ENCODE measurements at regions not wholly inside any gene's neighbourhood (a gene's known extent, or its start where the extent isn't known, plus 50 kb on each side); places are given as distances from the start of the nearest gene placed in this dataset.
"Not testable (repeated sequence)": the region's sequence is repeated elsewhere in the genome, so short reads cannot be mapped to it uniquely, and the experiment has no call there.

DNA sequence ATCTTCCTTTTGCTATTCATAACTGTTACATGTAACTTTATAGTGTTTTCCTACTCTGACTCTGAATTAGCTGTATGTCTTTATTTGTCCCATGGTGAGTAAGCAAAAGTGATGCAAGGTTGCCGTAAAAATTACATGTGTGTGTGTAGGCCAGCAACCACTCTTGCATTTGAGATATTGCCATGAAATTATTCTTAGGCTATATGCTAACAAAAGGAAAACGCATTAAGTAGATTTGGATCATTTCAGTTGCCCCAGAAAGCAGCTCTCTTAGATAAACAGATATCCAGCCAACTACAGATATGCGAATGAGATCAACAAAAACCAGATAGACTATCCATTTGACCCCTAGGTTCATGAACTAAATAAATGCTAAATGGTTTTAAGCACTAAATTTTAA is 73.6 kb downstream of the CYLC2 start:
- no peak for DNase-seq

GRCh38 chr9:103078581-103078980 is 83.4 kb downstream of the CYLC2 start:
- DNase-seq = no peak

GRCh38 chr9:103082494-103082893 is 87.4 kb downstream of the CYLC2 start:
- no peak for DNase-seq

DNA sequence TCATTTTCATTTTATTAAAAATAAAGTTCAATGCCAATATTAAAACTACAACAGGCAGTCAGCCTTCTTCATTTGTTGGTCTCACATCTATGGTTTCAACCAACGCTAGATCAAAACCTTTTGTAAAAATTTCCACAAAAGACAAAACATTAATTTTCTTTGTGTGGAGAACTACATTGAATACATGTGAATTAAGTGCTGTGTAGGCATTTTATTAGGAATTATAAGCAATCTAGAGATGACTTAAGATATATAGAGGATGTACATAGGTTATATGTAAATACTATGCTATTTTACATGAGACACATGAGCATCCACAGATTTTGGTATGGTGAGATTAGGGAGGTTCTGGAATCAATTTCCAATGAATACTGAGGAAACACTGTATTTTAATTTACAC is 94.2 kb downstream of the CYLC2 start:
- no peak for DNase-seq

GRCh38 chr9:103104101-103104500 is 109.0 kb downstream of the CYLC2 start:
- no peak for DNase-seq

DNA sequence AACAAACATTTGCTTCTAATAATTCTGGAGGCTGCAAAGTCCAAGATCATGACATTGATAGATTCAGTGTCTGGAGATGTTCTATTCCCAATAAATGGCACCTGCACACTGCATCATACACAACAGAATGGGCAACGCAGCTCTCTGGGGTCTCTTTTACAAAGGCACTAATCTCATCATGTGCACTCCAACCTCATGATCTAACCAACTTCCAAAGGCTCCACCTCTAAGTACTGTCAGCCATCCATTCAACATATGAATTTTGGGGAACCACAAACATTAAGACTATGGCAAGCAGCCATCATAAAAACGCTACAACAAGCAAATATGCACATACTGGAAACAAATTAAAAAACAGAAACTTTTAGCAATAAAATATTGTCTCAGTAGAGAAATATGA is 121.1 kb downstream of the CYLC2 start:
- DNase-seq = no peak

- no peak for DNase-seq
Measured at GRCh38 chr9:103126494-103126893, 131.4 kb downstream of the CYLC2 start.

- no peak for DNase-seq
Measured at GRCh38 chr9:103139891-103140290, 144.8 kb downstream of the CYLC2 start.

DNA sequence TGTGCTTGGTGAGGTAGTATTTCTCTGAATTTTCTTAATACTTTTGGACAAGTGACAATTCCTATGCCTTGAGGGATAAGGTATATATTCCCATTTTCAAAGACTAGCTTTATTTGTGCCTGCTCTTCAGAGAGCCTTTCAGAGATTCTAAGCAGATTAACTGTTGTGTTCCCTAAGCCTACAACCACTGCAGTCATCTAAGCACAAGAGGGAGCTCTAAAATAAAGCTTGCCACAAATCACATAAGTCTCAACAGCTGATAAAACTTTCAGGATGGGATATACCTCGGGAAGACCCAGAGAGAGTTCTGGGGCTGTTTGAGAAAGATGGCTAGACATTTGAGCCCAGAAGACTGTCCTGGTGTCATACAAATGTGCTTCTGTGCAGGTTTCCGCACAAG is 157.3 kb downstream of the CYLC2 start:
- no peak for DNase-seq

- no peak for DNase-seq
Measured at GRCh38 chr9:103167530-103167929, 172.4 kb downstream of the CYLC2 start.

- no peak for DNase-seq
Measured at GRCh38 chr9:103168254-103168653, 173.1 kb downstream of the CYLC2 start.

DNA sequence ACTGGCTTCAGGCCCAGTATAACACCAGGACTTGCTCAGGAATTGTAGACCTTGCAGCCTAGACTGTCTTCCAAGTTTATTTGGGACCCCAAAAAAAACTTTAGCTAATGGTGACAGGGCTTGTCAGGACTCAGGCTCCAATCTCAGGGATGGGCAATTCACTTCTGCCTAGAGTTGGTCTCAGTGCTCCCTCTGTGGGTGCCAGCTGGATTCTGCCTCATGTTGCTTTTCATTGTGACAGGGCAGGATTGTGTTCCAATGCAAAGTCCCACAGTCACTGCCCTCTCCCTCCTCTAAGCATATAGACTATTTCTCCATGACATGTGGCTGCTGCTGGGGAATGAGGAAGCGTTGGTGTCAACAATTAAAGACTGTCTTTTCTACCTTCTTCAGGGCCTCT is 174.7 kb downstream of the CYLC2 start:
- DNase-seq = no peak

DNA sequence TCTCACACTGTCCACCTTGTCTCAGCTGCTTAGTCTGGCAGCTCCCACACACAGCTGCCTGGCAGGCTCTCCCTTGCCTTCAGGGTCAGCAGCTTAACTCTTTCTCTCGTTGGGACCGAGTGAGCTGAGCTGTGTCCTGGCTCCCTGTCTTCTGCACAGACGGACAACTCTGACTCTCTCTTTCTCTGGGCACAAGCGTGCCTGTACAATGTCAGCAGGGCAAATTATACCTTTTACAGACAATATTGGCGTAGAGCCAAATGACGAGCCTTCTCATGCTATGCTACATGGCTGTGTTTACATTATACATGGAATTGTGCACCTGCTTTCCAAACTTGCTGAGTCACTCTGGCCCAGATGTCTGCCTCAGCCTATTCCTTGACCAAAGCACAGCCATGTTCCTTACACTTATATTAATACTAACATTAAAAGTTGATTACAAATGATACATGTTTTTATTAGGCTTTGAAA is 188.6 kb downstream of the CYLC2 start:
- DNase-seq = no peak

DNA sequence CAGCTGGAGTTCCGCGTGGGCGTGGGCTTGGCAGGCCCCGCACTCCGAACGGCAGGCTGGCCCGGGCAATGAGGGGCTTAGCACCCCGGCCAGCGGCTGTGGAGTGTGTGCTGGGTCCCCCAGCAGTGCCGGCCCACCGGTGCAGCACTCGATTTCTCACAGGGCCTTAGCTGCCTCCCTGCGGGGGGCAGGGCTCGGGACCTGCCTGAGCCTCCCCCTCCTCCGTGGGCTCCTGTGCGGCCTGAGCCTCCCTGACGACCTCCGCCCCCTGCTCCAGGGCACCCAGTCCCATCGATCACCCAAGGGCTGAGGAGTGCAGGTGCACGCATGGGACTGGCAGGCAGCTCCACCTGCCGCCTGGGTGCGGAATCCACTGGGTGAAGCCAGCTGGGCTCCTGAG is 191.8 kb downstream of the CYLC2 start:
- no peak for DNase-seq

DNA sequence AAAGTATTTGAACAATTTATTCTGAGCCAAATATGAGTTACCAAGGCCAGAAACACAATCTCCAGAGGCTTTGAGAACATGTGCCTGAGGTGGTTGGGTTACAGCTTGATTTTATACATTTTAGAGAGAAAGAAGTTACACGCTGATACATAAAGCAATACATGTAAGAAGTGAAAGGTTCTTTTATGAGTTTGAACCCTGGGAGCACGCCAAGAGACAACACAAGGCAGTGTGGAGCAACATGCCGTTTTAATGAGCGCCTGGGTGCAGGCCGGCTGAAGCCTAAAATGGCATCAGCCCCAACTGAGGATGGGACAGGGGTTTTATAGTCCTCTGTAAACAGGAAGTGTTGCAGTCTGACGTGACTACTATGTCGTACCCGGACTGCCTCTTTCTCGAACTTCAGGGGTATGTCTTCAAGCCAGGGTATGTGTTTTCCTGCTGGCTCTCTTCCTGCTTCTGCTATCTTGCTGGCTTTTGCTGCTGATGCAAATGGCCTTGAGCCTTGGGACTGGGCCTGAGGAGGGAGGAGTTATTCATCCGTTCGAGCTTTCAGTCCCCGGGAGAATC is 193.7 kb downstream of the CYLC2 start:
- DNase-seq = no peak

DNA sequence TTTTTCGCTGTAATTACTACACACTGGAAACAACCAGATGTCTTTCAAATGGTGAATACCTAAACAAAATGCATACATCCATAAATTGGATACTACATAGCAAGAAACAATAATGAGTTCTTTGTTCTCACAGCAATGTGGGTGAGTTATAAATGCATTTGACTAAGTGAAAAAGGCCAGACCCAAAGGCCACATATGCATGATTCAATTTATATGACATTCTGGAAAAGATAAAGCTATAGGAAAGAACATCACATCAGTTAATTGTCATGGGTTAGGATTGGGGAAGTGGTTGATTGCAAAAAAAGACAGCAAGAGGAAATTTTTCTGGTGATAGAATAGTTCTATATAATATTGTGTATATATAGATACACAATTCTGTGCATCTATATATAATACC is 198.9 kb downstream of the CYLC2 start:
- DNase-seq = no peak

DNA sequence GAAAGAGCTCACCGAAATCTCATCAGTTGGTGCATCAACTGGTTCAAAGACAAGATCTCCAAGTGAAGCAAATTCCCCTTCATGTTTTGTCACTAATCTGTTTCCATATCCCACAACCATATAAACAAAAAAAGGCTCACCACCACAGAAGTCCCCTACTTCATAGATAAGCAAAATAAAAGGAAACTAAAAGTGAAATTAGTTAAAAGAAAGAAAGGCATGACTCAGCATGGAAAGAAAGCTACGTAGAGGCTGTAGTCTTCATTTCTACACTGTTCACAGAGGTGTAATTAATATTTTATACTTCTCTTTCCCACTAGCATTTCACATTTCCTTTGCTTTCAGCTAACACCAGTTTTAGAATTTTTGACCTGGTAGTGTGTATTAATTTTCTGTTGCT is 208.0 kb downstream of the CYLC2 start:
- no peak for DNase-seq

GRCh38 chr9:103205881-103206585 is 210.9 kb downstream of the CYLC2 start:
- DNase-seq = not testable (repeated sequence)

DNA sequence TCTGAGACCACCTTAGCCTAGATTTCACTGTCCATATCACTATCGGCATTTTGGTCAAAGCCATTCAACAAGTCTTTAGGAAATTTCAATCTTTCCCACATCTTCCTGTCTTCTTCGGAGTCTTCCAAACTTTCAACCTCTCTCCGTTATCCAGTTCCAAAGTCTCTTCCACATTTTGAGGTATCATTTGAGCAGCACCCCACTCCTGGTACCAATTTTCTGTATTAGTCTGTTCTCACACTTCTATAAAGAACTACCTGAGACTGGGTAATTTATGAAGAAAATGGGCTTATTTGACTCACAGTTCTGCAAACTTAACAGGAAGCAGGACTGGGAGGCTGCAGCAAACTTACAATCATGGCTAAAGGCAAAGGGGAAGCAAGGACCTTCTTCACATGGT is 215.5 kb downstream of the CYLC2 start:
- no peak for DNase-seq

DNA sequence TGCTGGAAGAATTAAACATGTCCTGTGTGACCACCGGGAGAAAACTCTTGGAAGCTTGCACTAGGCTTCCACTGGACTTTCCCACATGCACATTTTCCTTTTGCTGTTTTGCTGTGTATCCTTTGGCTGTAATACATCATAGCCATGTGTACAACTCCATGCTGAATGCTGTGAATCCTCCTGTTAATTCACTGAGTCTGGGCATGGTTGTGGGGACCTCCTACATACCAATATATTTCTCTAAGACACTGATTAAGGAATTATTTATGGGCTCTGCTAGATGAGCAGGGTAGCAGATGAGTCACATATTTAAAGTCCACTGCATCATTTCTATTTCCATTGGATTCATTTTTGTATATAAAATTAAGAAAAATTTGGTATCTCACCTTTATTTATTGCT is 220.1 kb downstream of the CYLC2 start:
- DNase-seq = no peak

- no peak for DNase-seq
Measured at GRCh38 chr9:103225702-103226646, 230.8 kb downstream of the CYLC2 start.

GRCh38 chr9:103226647-103227013 is 231.5 kb downstream of the CYLC2 start:
- no peak for DNase-seq

- not testable (repeated sequence) for DNase-seq
Measured at GRCh38 chr9:103237571-103238109, 242.5 kb downstream of the CYLC2 start.

DNA sequence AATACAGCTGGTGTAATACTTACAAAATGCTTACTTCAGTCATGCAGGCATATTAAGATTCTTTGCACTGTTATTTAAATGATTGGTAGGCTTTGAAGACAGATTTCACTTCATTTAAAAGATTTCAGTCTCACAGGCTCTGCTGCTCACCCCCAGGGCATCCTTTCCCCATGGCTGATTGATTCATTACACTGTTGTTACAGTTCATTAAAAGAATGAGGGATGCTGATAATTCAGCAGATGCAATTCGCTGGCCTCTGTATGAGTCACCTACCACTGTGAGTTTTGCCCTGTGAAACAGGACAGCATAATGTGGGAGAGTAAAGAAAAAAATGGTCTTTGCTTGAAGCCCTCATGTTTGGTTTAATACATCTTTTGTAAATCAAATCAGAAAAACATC is 246.9 kb downstream of the CYLC2 start:
- DNase-seq = no peak
